VCaP (cell line): ENCODE measurements at regions not wholly inside any gene's neighbourhood (a gene's known extent, or its start where the extent isn't known, plus 50 kb on each side); places are given as distances from the start of the nearest gene placed in this dataset.

Source experiments
- H3K27ac ChIP-seq: fragments of 450-650 bp; 2 replicates; pipeline ENCODE4 v1.5.1; 2017
- TF ChIP-seq, protein P1 (sequence below): fragments of 450-650 bp; conservative IDR thresholded peaks from 2 replicates; pipeline ENCODE4 v1.5.1; 2017; ENCODE audit warnings: mild to moderate bottlenecking, moderate library complexity

DNA sequence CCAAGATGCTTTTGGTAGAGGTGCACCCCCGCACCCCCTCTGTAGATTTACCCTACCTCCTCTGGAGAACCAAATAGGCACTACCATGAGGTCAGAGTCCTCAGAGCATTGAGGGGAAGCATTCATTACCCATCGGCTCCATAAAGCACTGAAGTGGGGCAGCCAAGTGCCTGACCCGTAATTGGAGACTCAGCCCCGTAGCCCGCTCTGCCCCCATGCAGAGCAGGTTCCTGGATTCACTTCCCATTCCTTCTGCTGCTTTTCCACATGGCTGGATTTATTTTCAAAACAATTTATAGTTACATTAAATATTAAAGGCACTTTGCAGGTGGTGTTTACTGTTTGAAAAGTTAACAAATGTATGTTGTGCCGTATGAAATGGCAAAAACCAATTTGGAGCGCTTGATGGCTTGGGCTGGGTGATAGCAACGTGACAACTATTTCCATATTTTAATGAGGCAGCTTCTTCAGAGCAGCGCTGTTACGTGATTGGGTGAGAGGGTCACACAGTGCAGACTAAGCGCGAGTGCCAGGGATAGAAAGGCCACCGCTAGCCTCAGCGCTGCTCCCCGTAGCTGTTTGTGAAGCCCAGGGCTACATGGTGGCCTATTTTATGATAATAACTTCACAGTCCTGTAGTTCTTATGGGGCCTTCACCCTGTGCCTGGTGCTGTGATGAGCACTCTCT is 373.8 kb upstream of the PROK2 start:
- no peak overlapping the region for H3K27ac ChIP-seq
- TF ChIP-seq, protein P1, sequence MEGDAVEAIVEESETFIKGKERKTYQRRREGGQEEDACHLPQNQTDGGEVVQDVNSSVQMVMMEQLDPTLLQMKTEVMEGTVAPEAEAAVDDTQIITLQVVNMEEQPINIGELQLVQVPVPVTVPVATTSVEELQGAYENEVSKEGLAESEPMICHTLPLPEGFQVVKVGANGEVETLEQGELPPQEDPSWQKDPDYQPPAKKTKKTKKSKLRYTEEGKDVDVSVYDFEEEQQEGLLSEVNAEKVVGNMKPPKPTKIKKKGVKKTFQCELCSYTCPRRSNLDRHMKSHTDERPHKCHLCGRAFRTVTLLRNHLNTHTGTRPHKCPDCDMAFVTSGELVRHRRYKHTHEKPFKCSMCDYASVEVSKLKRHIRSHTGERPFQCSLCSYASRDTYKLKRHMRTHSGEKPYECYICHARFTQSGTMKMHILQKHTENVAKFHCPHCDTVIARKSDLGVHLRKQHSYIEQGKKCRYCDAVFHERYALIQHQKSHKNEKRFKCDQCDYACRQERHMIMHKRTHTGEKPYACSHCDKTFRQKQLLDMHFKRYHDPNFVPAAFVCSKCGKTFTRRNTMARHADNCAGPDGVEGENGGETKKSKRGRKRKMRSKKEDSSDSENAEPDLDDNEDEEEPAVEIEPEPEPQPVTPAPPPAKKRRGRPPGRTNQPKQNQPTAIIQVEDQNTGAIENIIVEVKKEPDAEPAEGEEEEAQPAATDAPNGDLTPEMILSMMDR = no peak

DNA sequence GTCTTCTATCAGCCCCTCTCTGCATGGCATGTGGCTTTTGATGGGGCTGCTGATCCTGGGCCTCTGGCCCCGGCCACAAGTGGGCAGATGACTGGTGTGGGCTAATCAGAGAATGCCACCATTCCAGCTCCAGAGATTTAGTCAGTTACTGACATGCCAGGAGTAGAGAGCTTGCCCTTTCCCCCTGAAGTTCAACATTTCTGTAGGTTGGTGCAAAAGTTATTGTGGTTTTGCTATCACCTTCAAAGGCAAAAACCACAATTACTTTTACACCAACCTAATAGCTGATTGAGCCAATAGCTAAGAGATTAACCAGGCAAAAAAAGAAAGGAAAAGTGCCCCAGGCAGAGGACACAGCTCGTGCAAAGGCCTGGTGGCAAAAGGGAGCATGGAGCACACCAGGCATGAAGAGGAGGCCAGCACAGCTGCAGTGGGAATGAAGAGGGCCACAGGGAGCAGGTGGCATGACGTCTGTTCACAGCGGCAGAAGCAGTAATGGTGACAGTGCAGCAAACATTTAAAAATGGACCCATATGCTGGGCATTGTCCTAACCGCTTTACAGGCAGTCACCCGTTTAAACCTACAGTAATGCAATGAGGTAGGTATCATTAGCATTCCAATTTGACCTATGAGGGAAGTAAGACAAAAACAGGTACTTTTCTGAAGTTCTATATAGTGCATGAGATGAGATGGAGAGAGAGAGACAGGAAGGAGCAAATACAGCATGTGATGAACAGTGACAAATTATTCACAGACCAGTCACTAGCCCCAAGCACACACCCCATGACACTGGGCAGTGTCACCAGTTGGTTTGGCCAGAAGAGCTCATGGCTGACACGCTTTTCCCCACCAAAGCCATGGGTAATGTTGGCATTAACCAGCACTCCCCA is 373.0 kb upstream of the PROK2 start:
- H3K27ac ChIP-seq = no peak overlapping the region
- TF ChIP-seq, protein P1 = no peak

DNA sequence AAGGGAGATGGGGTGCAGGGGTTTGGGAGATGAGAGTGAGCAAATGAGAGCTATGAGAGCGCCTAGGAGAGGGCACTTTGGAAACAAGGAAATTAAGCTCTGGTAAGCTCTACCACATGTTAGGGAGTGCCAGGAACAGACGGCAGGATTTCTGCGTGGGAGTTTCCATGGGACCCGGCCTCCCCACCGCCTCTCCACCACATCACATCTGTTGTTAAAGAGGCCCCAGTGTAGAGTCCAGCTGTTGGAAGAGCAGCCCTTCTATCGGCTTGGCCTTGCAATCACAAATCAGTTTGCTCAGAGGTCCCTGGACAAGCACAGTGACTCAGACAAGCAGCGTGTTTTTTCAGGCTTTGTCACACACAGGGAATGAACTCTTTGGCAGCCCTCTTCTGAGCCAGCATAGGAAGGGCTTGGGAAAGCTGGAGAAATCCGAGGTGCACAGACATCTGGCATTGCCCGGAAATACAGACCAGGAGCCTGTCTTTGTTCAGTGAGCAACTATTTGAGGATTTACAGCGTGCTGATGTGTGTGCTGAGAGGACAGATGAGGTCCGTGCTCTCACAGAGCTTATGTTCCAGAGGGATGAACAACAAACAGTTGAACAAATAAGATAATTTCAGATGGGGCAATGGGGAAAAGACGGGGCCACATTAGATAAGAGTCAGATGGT is 370.6 kb upstream of the PROK2 start:
- TF ChIP-seq, protein P1 = no peak
- no peak overlapping the region for H3K27ac ChIP-seq

DNA sequence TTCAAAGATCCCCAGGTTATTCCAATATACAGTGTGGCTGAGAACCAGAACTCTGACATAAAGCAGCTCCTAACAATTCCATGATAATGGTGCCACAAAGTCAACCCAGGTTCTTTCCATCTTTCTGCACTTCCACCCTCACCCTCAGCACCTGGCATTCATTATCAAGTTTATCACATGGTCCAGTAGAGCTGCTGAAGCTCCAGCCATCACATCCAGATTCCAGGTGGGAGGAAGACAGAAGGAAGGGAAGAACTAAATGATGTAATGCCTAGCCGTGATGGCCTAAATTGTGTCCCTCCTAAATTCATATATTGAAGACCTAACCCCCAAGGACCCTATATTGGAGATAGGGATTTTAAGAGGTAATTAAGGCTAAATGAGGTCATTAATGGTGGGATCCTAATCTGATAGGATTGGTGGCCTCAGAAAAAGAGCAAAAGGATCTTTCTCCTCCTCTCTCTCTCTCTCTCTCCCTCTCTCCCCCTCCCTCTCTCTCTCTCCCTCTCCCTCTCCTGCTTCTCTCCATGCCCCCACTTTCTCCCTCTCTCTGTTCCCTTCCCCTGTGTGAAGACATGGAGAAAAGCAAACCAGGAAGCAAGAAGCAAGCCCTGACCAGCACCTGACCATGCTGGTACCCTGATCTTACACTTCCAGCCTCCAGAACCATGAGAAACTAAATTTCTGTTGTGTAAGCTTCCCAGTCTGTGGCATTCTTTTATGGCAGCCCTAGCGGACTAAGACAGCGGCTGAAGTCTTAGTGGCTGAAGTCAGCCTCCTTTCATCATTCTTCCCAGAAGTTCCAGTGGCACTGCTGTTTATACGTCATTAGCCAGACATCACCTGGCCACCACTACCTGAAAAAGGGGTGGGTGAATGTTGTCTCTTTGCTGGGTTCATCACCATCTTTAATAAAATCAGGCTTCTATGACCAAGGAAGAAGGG is 369.7 kb upstream of the PROK2 start:
- H3K27ac ChIP-seq = no peak overlapping the region
- TF ChIP-seq, protein P1 = no peak

DNA sequence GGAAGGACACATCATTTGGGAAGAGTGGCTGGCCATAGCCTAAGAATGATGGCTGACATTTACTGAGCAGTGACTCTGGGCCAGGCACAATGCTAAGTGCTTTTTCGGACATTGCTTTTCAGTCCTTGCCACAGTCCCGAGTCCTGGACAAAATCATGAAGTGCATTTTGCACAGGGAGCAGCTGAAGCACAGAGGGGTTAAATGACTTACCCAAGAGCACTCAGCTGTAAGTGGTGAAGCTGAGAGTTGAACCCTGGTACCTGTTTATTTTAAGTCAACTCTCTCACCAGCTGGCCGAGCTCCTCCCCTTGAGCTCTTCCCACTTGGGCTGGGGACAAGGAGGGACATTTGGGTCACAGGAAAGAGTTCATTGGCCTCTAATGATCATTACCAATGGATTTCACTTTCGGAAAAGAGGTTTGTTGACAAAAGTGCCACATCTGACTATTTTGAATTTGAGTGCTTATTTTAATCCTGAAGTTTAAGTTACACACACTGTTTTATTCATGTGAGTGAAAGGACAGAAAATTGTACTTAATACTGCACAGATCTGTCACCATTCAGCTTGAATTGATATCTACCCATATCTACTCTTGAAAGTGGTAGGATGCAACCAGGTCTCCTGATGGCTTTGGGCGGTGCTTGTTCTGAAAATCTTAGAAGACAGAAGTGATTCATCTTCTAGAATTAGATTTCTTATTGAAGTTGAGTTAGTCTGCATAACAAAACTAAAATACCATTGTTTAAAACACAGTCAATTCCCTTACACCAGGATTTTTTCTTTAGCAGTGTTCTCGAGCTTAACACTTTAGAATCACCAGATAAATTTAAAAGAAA is 368.7 kb upstream of the PROK2 start:
- H3K27ac ChIP-seq = peak overlapping the region; percentile 98
- TF ChIP-seq, protein P1 = no peak
